ENCODE measurements at regions not wholly inside any gene's neighbourhood (a gene's known extent, or its start where the extent isn't known, plus 50 kb on each side); places are given as distances from the start of the nearest gene placed in this dataset.

DNA sequence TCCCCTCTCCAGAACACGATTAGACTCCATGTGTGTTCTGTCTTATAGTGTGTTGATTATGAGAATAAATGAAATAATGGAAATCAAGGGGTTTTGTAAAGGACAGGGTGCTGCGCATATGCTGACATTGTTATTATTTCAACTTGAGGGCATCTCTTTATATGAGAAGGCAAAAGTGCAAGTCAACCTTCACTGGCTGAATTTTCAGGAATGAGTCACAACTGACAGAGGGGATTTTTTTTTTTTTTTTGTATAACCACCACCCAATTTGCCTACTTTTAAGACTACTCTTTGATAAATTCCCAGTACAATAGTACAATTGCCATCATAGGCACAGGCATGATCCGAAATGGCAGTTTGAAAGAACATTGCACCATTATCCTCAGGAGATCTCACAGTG is 419.2 kb upstream of the NMUR2 start:
- Histone ChIP-seq H2BK5ac (ENCODE audit: low read depth, low read length) (no peak overlapping the region), H2BK20ac (ENCODE audit: low read length) (no peak overlapping the region), H3K9me3 (ENCODE audit: insufficient read depth in 2 of 2, low read depth in 1 of 2, low read length in 1 of 2) (no peaks in the 10 kb centered on the region), H4K20me1 (replicated peaks in 1 of 2; ENCODE audit: control insufficient read depth in 1 of 2, insufficient read depth in 2 of 2, low read length in 2 of 2) (no peaks in the 10 kb centered on the region), H3K4ac (replicated peaks; ENCODE audit: insufficient read length, low read depth, low read length) (no peak overlapping the region), H3K18ac (ENCODE audit: extremely low read depth, low read length) (no peak overlapping the region), H2AFZ (ENCODE audit: low read length) (no peak overlapping the region), H2BK12ac (ENCODE audit: low read depth, low read length) (no peak overlapping the region), H3K9ac (replicated peaks in 1 of 4; ENCODE audit: extremely low read depth in 1 of 4, low read depth in 3 of 4, low read length in 3 of 4) (no peak overlapping the region), H3K56ac (replicated peaks; ENCODE audit: insufficient read length, low read depth, low read length) (no peak overlapping the region), H3K79me1 (ENCODE audit: low read depth, low read length) (no peaks in the 10 kb centered on the region), H2AK5ac (ENCODE audit: low read depth, low read length) (no peak overlapping the region), H3K36me3 (ENCODE audit: control insufficient read depth in 2 of 4, insufficient read depth in 4 of 4, low read length in 3 of 4) (no peaks in the 10 kb centered on the region), H4K91ac (replicated peaks; ENCODE audit: insufficient read length, low read length) (no peak overlapping the region), H3K23ac (ENCODE audit: insufficient read length) (no peak overlapping the region), H3K4me3 (ENCODE audit: extremely low read depth in 1 of 4, insufficient read depth in 2 of 4, low read depth in 3 of 4, low read length in 4 of 4) (no peak overlapping the region), H4K8ac (ENCODE audit: extremely low read depth, insufficient read depth, low read length) (no peak overlapping the region), H4K5ac (ENCODE audit: insufficient read length, low read depth, low read length) (no peak overlapping the region), H3K23me2 (ENCODE audit: low read depth, low read length) (peaks cover 2% of the 10 kb centered on the region; the same call in 1 of the 2 replicates), H3K79me2 (ENCODE audit: control insufficient read depth in 1 of 2, insufficient read depth in 2 of 2, low read length in 2 of 2) (no peaks in the 10 kb centered on the region), H2BK120ac (replicated peaks; ENCODE audit: low read depth, low read length) (no peak overlapping the region), H3K27me3 (replicated peaks in 1 of 4; ENCODE audit: control insufficient read depth in 3 of 4, extremely low read depth in 1 of 4, insufficient read depth in 3 of 4, low read length in 3 of 4) (no peaks in the 10 kb centered on the region), H3K4me2 (ENCODE audit: insufficient read depth in 1 of 2, low read depth in 2 of 2, low read length in 2 of 2) (no peak overlapping the region), H2BK15ac (ENCODE audit: low read length) (no peak overlapping the region), H3K14ac (ENCODE audit: insufficient read length) (no peak overlapping the region), H3K4me1 (replicated peaks in 1 of 4; ENCODE audit: control insufficient read depth in 3 of 4, insufficient read depth in 4 of 4, low read length in 3 of 4) (no peaks in the 10 kb centered on the region), H3K27ac (ENCODE audit: low read depth, low read length) (no peak overlapping the region)
- DNase-seq (ENCODE audit: low read depth in 1 of 2, low spot score in 2 of 2), result no peak
- TF ChIP-seq TCF12 (IDR thresholded peaks at IDR 0.05; ENCODE audit: low read depth, low read length), result no peak
- no peak for TF ChIP-seq RBBP5 (IDR thresholded peaks at IDR 0.05; ENCODE audit: borderline replicate concordance, low read depth, low read length)
- no peak for TF ChIP-seq JUND (IDR thresholded peaks at IDR 0.05; ENCODE audit: low read length)
- no peak for TF ChIP-seq EGR1 (IDR thresholded peaks at IDR 0.05; ENCODE audit: borderline replicate concordance, low read depth, low read length)
- no peak for TF ChIP-seq POLR2A (IDR thresholded peaks at IDR 0.05; ENCODE audit: control extremely low read depth in 1 of 2, low read depth in 2 of 2, low read length in 2 of 2)
- no peak for TF ChIP-seq CBX5 (IDR thresholded peaks at IDR 0.05; ENCODE audit: low read depth, low read length)
- 96% methylated on average over 3 of the region's 3 CpGs; no CpG with 5 or more reads in 1 of the 2 experiments for WGBS, 2 experiments (ENCODE audit: extremely low coverage in 1 of 2, insufficient coverage in 1 of 2, insufficient read length in 1 of 2, insufficient replicate concordance in 2 of 2, low coverage in 1 of 2, low lambda C conversion rate in 2 of 2, missing lambda C conversion rate in 1 of 2)
- no peak for FAIRE-seq
- ChIA-PET CTCF (ENCODE audit: partially characterized antibody) (interaction anchor here (0.6 kb wide), 1 partner anchor 131 kb away, joined by 3 read pairs; no protein-coding TSS in a partner anchor), POLR2A (ENCODE audit: partially characterized antibody) (no interaction called here)
